B cell (primary cell): ENCODE measurements at regions not wholly inside any gene's neighbourhood (a gene's known extent, or its start where the extent isn't known, plus 50 kb on each side); places are given as distances from the start of the nearest gene placed in this dataset.

Source experiments
- ATAC-seq: fragments of 200-7000 bp; cut with Tn5 transposase; one replicate; pipeline ENCODE4 v1.10.0; 2021; ENCODE audit warnings: low read depth, mild to moderate bottlenecking, moderate number of reproducible peaks, moderate library complexity
- CTCF ChIA-PET: fragments of 350-600 bp; sonication (Branson Sonifier 250); formaldehyde crosslinking; loops from one replicate; lab custom pipeline; 2021; ENCODE audit warnings: antibody characterized with exemption, inconsistent platforms; lab: Charles Lee
- POLR2A ChIA-PET: fragments of 350-600 bp; sonication (Branson Sonifier 250); formaldehyde crosslinking; loops from one replicate; lab custom pipeline; 2021; ENCODE audit warnings: antibody characterized with exemption; lab: Charles Lee
- DNase-seq: peaks from one replicate; pipeline ENCODE4 v3.0.0; 2013
- H2AFZ ChIP-seq: 2 replicates; pipeline ENCODE4 v1.6.1; 2012; ENCODE audit warnings: mild to moderate bottlenecking, low read depth, low read length; ENCODE audit not compliant: insufficient read depth, poor library complexity, severe bottlenecking
- H3K27ac ChIP-seq, 2 donors: 1 replicate in 1 of 2; 2 replicates in 1 of 2; pipeline ENCODE4 v1.5.1; 2012 to 2013; ENCODE audit warnings: low read length in 2 of 2, mild to moderate bottlenecking in 2 of 2, moderate library complexity in 1 of 2
- H3K27me3 ChIP-seq, 4 experiments: fragments of 200-600 bp in 1 of 4; sonication (generic) in 1 of 4; replicated peaks in 1 of 4; 1 replicate in 2 of 4; 2 replicates in 2 of 4; pipeline versions ENCODE4 v1.6.1 to v1.7.0; 2013 to 2016; ENCODE audit warnings: low read length in 3 of 4, mild to moderate bottlenecking in 2 of 4, mixed read lengths in 1 of 4, moderate library complexity in 1 of 4; ENCODE audit not compliant: insufficient read depth in 4 of 4, control insufficient read depth in 3 of 4; ENCODE audit errors: control extremely low read depth in 1 of 4
- H3K36me3 ChIP-seq, 2 experiments: replicated peaks in 1 of 2; 1 replicate in 1 of 2; 2 replicates in 1 of 2; pipeline versions ENCODE4 v1.6.1 to v1.7.1; 2013; ENCODE audit warnings: low read length in 1 of 2; ENCODE audit not compliant: insufficient read depth in 2 of 2, control insufficient read depth in 1 of 2; ENCODE audit errors: control extremely low read depth in 1 of 2, extremely low read depth in 1 of 2
- H3K4me1 ChIP-seq, 2 donors: fragments of 200-600 bp in 1 of 2; sonication (generic) in 1 of 2; 1 replicate in 1 of 2; 2 replicates in 1 of 2; pipeline versions ENCODE4 v1.5.1 to v1.6.1; 2013 to 2017; ENCODE audit warnings: low read length in 2 of 2; ENCODE audit not compliant: control insufficient read depth in 2 of 2, insufficient read depth in 2 of 2
- H3K4me2 ChIP-seq: replicated peaks from 2 replicates; pipeline ENCODE3; 2012; ENCODE audit warnings: mild to moderate bottlenecking, low read depth, low read length; ENCODE audit not compliant: poor library complexity, severe bottlenecking
- H3K4me3 ChIP-seq, 5 experiments: fragments of 200-600 bp in 1 of 5; sonication (generic) in 1 of 5; 1 replicate in 3 of 5; 2 replicates in 2 of 5; pipeline versions ENCODE4 v1.5.1 to v1.7.0; 2011 to 2016; ENCODE audit warnings: low read length in 4 of 5, mild to moderate bottlenecking in 4 of 5, low read depth in 2 of 5, control low read depth in 1 of 5, moderate library complexity in 1 of 5; ENCODE audit not compliant: insufficient read depth in 1 of 5; ENCODE audit errors: control extremely low read depth in 1 of 5, extremely low read depth in 1 of 5
- H3K79me2 ChIP-seq: fragments of 200-600 bp; sonication (generic); one replicate; pipeline ENCODE4 v1.6.0; 2016; ENCODE audit warnings: low read length; ENCODE audit not compliant: control insufficient read depth, insufficient read depth
- H3K9ac ChIP-seq: fragments of 200-600 bp; sonication (generic); 2 replicates; pipeline ENCODE4 v1.6.1; 2017; ENCODE audit warnings: mild to moderate bottlenecking, low read length, moderate library complexity
- H3K9me3 ChIP-seq, 3 donors: one replicate each; pipeline versions ENCODE4 v1.6.1 to v1.7.1; 2013; ENCODE audit warnings: low read length in 2 of 3; ENCODE audit not compliant: control insufficient read depth in 2 of 3, insufficient read depth in 1 of 3; ENCODE audit errors: control extremely low read depth in 1 of 3
- H4K20me1 ChIP-seq: 2 replicates; pipeline ENCODE4 v1.6.0; 2012; ENCODE audit warnings: mild to moderate bottlenecking, low read length; ENCODE audit not compliant: insufficient read depth, control insufficient read depth, poor library complexity, severe bottlenecking
- H3K27ac Mint-ChIP-seq: one replicate; pipeline ENCODE4 v1.8.0; 2021; ENCODE audit warnings: mixed read lengths
- H3K27me3 Mint-ChIP-seq: one replicate; pipeline ENCODE4 v1.8.0; 2021; ENCODE audit warnings: mixed read lengths
- H3K4me1 Mint-ChIP-seq: one replicate; pipeline ENCODE4 v1.8.0; 2021; ENCODE audit warnings: mixed read lengths
- H3K4me3 Mint-ChIP-seq: one replicate; pipeline ENCODE4 v1.8.0; 2021; ENCODE audit warnings: mixed read lengths
- H3K9me3 Mint-ChIP-seq: one replicate; pipeline ENCODE4 v1.8.0; 2022; ENCODE audit warnings: mixed read lengths; ENCODE audit not compliant: insufficient read depth
- EZH2 ChIP-seq: IDR thresholded peaks from 2 replicates; pipeline ENCODE4 v1.6.1; 2012; ENCODE audit warnings: borderline replicate concordance, low read depth, mild to moderate bottlenecking, moderate library complexity, low read length; ENCODE audit not compliant: insufficient read depth, poor library complexity, severe bottlenecking
- WGBS: methylation state at CpG from one replicate; pipeline ENCODE4 v1.1.5; 2013; ENCODE audit warnings: missing lambda C conversion rate; ENCODE audit not compliant: insufficient coverage; 5-methylcytosine and 5-hydroxymethylcytosine counted together
- intact Hi-C: fragments of 100-400 bp; cut with micrococcal nuclease; formaldehyde crosslinking; loops from one replicate; pipeline ENCODE4 v1.10.0; 2022
- TF ChIP-seq, protein P1 (sequence below): fragments of 200-600 bp; IDR thresholded peaks from one replicate; pipeline ENCODE4 v1.8.0; 2022; ENCODE audit warnings: antibody characterized with exemption, mild to moderate bottlenecking

DNA sequence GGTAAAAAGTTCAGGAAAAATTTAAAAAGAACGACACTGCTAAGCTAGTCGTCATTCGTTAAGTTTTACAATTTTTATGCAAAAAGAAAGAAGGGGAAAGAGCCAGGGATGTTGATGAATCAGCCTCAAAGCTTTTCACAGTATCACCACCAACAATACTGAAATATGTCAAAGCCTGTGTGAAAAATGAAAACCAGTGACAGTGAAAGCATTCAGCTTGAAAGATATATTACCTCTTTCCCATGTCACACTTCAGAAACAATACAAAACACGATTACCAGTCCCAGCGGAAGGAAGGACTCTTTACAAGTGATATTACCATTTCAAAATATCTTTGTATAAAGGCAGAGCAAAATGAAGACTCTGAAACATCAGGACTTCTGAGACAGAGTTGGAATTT lies 489.2 kb downstream of the EPHA7 start:
- Mint-ChIP-seq H3K27me3 (no peaks in the 10 kb centered on the region), H3K9me3 (peaks cover 10% of the 10 kb centered on the region), H3K4me1 (no peaks in the 10 kb centered on the region), H3K27ac (no peak overlapping the region), H3K4me3 (no peak overlapping the region)
- Histone ChIP-seq H3K4me2 (no peak overlapping the region), H3K27ac (no peak overlapping the region), H3K9ac (no peak overlapping the region), H3K9me3 (peaks cover 0 to 8% (median 0%) of the 10 kb centered on the region in 3 donors), H4K20me1 (no peaks in the 10 kb centered on the region), H3K4me3 (no peak overlapping the region), H3K27me3 (no peaks in the 10 kb centered on the region), H3K36me3 (no peaks in the 10 kb centered on the region), H2AFZ (no peak overlapping the region), H3K4me1 (no peaks in the 10 kb centered on the region), H3K79me2 (no peaks in the 10 kb centered on the region)
- ChIA-PET CTCF (no interaction called here), POLR2A (no interaction called here)
- WGBS, result no CpG with 5 or more reads among the region's 5 CpGs
- intact Hi-C loops, result no loop called here
- ATAC-seq (no peak), DNase-seq (no peak)
- TF ChIP-seq, protein P1, sequence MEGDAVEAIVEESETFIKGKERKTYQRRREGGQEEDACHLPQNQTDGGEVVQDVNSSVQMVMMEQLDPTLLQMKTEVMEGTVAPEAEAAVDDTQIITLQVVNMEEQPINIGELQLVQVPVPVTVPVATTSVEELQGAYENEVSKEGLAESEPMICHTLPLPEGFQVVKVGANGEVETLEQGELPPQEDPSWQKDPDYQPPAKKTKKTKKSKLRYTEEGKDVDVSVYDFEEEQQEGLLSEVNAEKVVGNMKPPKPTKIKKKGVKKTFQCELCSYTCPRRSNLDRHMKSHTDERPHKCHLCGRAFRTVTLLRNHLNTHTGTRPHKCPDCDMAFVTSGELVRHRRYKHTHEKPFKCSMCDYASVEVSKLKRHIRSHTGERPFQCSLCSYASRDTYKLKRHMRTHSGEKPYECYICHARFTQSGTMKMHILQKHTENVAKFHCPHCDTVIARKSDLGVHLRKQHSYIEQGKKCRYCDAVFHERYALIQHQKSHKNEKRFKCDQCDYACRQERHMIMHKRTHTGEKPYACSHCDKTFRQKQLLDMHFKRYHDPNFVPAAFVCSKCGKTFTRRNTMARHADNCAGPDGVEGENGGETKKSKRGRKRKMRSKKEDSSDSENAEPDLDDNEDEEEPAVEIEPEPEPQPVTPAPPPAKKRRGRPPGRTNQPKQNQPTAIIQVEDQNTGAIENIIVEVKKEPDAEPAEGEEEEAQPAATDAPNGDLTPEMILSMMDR, result no peak
- no peak for TF ChIP-seq EZH2

DNA sequence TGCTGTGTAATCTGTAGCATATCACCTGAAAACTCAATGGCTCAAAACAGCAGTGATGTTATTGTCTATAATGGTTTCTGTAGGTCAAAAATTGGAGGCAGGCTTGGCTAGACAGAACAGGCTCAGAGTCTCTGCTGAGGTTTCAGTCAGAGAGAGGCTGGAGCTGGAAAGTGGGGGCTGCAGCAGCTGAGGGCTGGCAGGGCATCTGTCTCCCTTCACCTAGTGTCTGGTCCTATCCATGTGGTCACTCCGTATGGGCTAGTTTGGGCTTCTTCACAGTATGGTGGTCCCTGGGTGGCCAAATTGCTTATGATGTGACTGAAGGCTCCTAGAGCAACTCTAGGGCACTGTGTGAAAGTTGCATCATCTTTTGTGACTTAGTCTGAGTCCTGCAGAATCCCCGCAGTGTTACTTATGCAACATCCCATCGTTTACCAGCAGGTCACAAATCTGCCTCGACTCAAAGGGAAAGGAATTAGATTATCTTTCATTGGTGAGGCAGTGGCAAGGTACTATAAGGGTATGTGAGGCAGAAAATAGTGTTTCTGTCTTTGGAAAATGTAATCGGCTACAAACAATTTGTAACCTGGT lies 497.0 kb downstream of the EPHA7 start:
- Histone ChIP-seq H4K20me1 (no peaks in the 10 kb centered on the region), H3K27me3 (no peaks in the 10 kb centered on the region), H3K4me3 (no peak overlapping the region), H3K79me2 (no peaks in the 10 kb centered on the region), H3K9ac (no peak overlapping the region), H2AFZ (no peak overlapping the region), H3K36me3 (no peaks in the 10 kb centered on the region), H3K9me3 (no peaks in the 10 kb centered on the region), H3K27ac (no peak overlapping the region), H3K4me1 (no peaks in the 10 kb centered on the region), H3K4me2 (no peak overlapping the region)
- Mint-ChIP-seq H3K27ac (no peak overlapping the region), H3K27me3 (no peaks in the 10 kb centered on the region), H3K4me1 (no peaks in the 10 kb centered on the region), H3K4me3 (no peak overlapping the region), H3K9me3 (no peaks in the 10 kb centered on the region)
- CTCF ChIA-PET, result no interaction called here
- no peak for TF ChIP-seq EZH2
- TF ChIP-seq, protein P1, result no peak
- intact Hi-C loops, result no loop called here
- DNase-seq (no peak), ATAC-seq (no peak)
- POLR2A ChIA-PET, result no interaction called here
- 20% methylated on average over 1 of the region's 5 CpGs for WGBS
